ENCODE measurements at regions not wholly inside any gene's neighbourhood (a gene's known extent, or its start where the extent isn't known, plus 50 kb on each side); places are given as distances from the start of the nearest gene placed in this dataset.

GRCh38 chr2:78457269-78457668 lies 568.2 kb upstream of the REG3G start:
- ChIA-PET CTCF (no interaction called here), POLR2A (ENCODE audit: low non-redundant PET) (no interaction called here)
- H3K27ac ChIP-seq: no peak overlapping the region
- TF ChIP-seq CTCF (conservative IDR thresholded peaks at IDR 0.05; ENCODE audit: low read depth): no peak
- no peak for DNase-seq (ENCODE audit: low spot score)

- CTCF ChIA-PET: interaction anchor here (0.6 kb wide), 1 partner anchor 211 kb away, joined by 4 read pairs; no protein-coding TSS in a partner anchor
- no peak for TF ChIP-seq CTCF (conservative IDR thresholded peaks at IDR 0.05; ENCODE audit: low read depth)
- DNase-seq (ENCODE audit: low spot score): no peak
- no peak overlapping the region for H3K27ac ChIP-seq
- POLR2A ChIA-PET (ENCODE audit: low non-redundant PET): no interaction called here
These were observed 559.8 kb upstream of the REG3G start for GRCh38 chr2:78465707-78466106.

GRCh38 chr2:78476619-78477229 lies 548.8 kb upstream of the REG3G start:
- no peak for DNase-seq (ENCODE audit: low spot score)
- no peak for TF ChIP-seq CTCF (conservative IDR thresholded peaks at IDR 0.05; ENCODE audit: low read depth)
- CTCF ChIA-PET: no interaction called here
- POLR2A ChIA-PET (ENCODE audit: low non-redundant PET): no interaction called here
- no peak overlapping the region for H3K27ac ChIP-seq

GRCh38 chr2:78486565-78486964 lies 538.9 kb upstream of the REG3G start:
- no peak overlapping the region for H3K27ac ChIP-seq
- no peak for TF ChIP-seq CTCF (conservative IDR thresholded peaks at IDR 0.05; ENCODE audit: low read depth)
- no peak for DNase-seq (ENCODE audit: low spot score)
- ChIA-PET POLR2A (ENCODE audit: low non-redundant PET) (no interaction called here), CTCF (no interaction called here)

GRCh38 chr2:78498125-78498524 lies 527.4 kb upstream of the REG3G start:
- H3K27ac ChIP-seq: no peak overlapping the region
- POLR2A ChIA-PET (ENCODE audit: low non-redundant PET): no interaction called here
- DNase-seq (ENCODE audit: low spot score): no peak
- CTCF ChIA-PET: no interaction called here
- no peak for TF ChIP-seq CTCF (conservative IDR thresholded peaks at IDR 0.05; ENCODE audit: low read depth)

- ChIA-PET POLR2A (ENCODE audit: low non-redundant PET) (no interaction called here), CTCF (no interaction called here)
- no peak for TF ChIP-seq CTCF (conservative IDR thresholded peaks at IDR 0.05; ENCODE audit: low read depth)
- H3K27ac ChIP-seq: no peak overlapping the region
- DNase-seq (ENCODE audit: low spot score): no peak
These were observed 519.2 kb upstream of the REG3G start for GRCh38 chr2:78506301-78506700.

GRCh38 chr2:78521938-78522337 lies 503.6 kb upstream of the REG3G start:
- H3K27ac ChIP-seq: no peak overlapping the region
- no peak for TF ChIP-seq CTCF (conservative IDR thresholded peaks at IDR 0.05; ENCODE audit: low read depth)
- no peak for DNase-seq (ENCODE audit: low spot score)
- CTCF ChIA-PET: no interaction called here
- POLR2A ChIA-PET (ENCODE audit: low non-redundant PET): no interaction called here

Measured in RWPE1 (cell line).